Caco-2 (cell line): ENCODE measurements at regions not wholly inside any gene's neighbourhood (a gene's known extent, or its start where the extent isn't known, plus 50 kb on each side); places are given as distances from the start of the nearest gene placed in this dataset.

Source experiments
- BruUV-seq: library from RNA; stranded (reverse); fragments of 400-500 nt; replicated peaks from 2 replicates; lab custom pipeline; 2021; lab: Mats Ljungman, UMichigan
- CTCF ChIA-PET: fragments of 300-600 bp; sonication (Branson Sonifier 250); formaldehyde crosslinking; loops from one replicate; lab custom pipeline; 2022; ENCODE audit warnings: antibody characterized with exemption; lab: Charles Lee
- POLR2A ChIA-PET: fragments of 300-600 bp; sonication (Branson Sonifier 250); formaldehyde crosslinking; loops from one replicate; lab custom pipeline; 2022; ENCODE audit warnings: antibody characterized with exemption; lab: Charles Lee
- DNase-seq, 2 experiments: peaks; one replicate each; pipeline versions ENCODE4 v3.0.0 to v3.0.0-alpha.2; 2020 to 2022
- H3K27me3 ChIP-seq: replicated peaks from 2 replicates; pipeline ENCODE4 v1.6.0; 2011; ENCODE audit warnings: low read length; ENCODE audit not compliant: control insufficient read depth, insufficient read depth
- H3K36me3 ChIP-seq: 2 replicates; pipeline ENCODE4 v1.5.1; 2011; ENCODE audit warnings: low read length; ENCODE audit not compliant: control insufficient read depth, insufficient read depth
- H3K4me1 ChIP-seq: fragments of 250-450 bp; sonication (Bioruptor Pico); 2 replicates; pipeline ENCODE4 v1.5.1; 2020; ENCODE audit warnings: mild to moderate bottlenecking
- H3K4me3 ChIP-seq: 2 replicates; pipeline ENCODE4 v1.5.1; 2011; ENCODE audit warnings: low read depth, mild to moderate bottlenecking, control low read depth, low read length
- H3K9me3 ChIP-seq: fragments of 250-450 bp; sonication (Bioruptor Pico); 2 replicates; pipeline ENCODE4 v1.5.1; 2020; ENCODE audit warnings: mild to moderate bottlenecking, moderate library complexity
- H3K27ac Mint-ChIP-seq: one replicate; pipeline ENCODE4 v1.8.0; 2022; ENCODE audit warnings: mixed read lengths; ENCODE audit not compliant: unreplicated experiment
- H3K27me3 Mint-ChIP-seq: one replicate; pipeline ENCODE4 v1.8.0; 2022; ENCODE audit warnings: mixed read lengths; ENCODE audit not compliant: insufficient read depth, unreplicated experiment
- H3K36me3 Mint-ChIP-seq: one replicate; pipeline ENCODE4 v1.8.0; 2022; ENCODE audit warnings: mild to moderate bottlenecking, mixed read lengths; ENCODE audit not compliant: insufficient read depth, unreplicated experiment
- H3K4me1 Mint-ChIP-seq: one replicate; pipeline ENCODE4 v1.8.0; 2022; ENCODE audit warnings: low read depth, mixed read lengths; ENCODE audit not compliant: unreplicated experiment
- H3K4me3 Mint-ChIP-seq: one replicate; pipeline ENCODE4 v1.8.0; 2022; ENCODE audit warnings: mild to moderate bottlenecking, moderate library complexity, mixed read lengths; ENCODE audit not compliant: unreplicated experiment
- H3K9me3 Mint-ChIP-seq: one replicate; pipeline ENCODE4 v1.8.0; 2022; ENCODE audit warnings: mixed read lengths; ENCODE audit not compliant: unreplicated experiment
- CTCF ChIP-seq, 2 experiments: fragments of 200-600 bp in 1 of 2; IDR thresholded peaks; 1 replicate in 1 of 2; 2 replicates in 1 of 2; pipeline versions ENCODE4 v1.5.1 to v1.8.0; 2011 to 2022; ENCODE audit warnings: antibody characterized with exemption in 1 of 2, control low read depth in 1 of 2, inconsistent platforms in 1 of 2, low read depth in 1 of 2, low read length in 1 of 2, mild to moderate bottlenecking in 1 of 2, moderate library complexity in 1 of 2; ENCODE audit not compliant: insufficient read depth in 1 of 2, severe bottlenecking in 1 of 2, unreplicated experiment in 1 of 2
- intact Hi-C: fragments of 100-400 bp; cut with micrococcal nuclease; formaldehyde crosslinking; loops from one replicate; pipeline ENCODE4 v1.10.0; 2022; ENCODE audit not compliant: unreplicated experiment

DNA sequence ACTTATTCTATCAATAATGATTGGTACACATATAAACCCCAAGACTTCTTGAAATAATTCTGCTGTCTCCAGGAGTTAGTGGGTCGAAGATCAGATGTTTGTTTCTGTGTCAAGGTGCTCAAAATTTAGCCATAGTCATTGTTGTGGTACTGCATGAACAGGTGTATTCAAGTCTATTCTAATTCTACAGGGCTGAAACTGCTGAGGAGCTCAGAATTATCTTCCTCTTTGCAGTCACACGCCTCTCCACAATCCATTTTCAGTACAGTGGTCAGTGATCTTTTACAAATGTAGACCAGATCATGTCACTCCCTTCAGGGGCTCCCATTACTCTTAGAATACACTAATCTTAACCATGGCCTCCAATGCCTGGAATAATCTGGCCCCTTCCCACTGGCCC, 527.5 kb downstream of the NTRK3 start:
- Mint-ChIP-seq H3K27me3 (peaks cover 8% of the 10 kb centered on the region), H3K9me3 (no peaks in the 10 kb centered on the region), H3K4me3 (no peak overlapping the region), H3K4me1 (no peaks in the 10 kb centered on the region), H3K27ac (no peak overlapping the region), H3K36me3 (no peaks in the 10 kb centered on the region)
- Histone ChIP-seq H3K36me3 (no peaks in the 10 kb centered on the region), H3K4me1 (no peaks in the 10 kb centered on the region), H3K27me3 (no peaks in the 10 kb centered on the region), H3K4me3 (no peak overlapping the region), H3K9me3 (no peaks in the 10 kb centered on the region)
- intact Hi-C loops: no loop called here
- TF ChIP-seq CTCF (IDR thresholded peaks at IDR 0.05; ENCODE audit: insufficient read depth in 1 of 2, low read depth in 1 of 2, low read length in 1 of 2, severe bottlenecking in 1 of 2, unreplicated experiment in 1 of 2): no peak
- ChIA-PET POLR2A (no interaction called here), CTCF (no interaction called here)
- DNase-seq: no peak
- BruUV-seq: no TSS peak

- Mint-ChIP-seq H3K27ac (no peak overlapping the region), H3K36me3 (no peaks in the 10 kb centered on the region), H3K4me1 (no peaks in the 10 kb centered on the region), H3K9me3 (no peaks in the 10 kb centered on the region), H3K27me3 (peaks cover 3% of the 10 kb centered on the region), H3K4me3 (no peak overlapping the region)
- Histone ChIP-seq H3K27me3 (no peaks in the 10 kb centered on the region; the same call in 1 of the 2 replicates), H3K9me3 (no peaks in the 10 kb centered on the region), H3K4me3 (no peak overlapping the region), H3K4me1 (no peaks in the 10 kb centered on the region), H3K36me3 (no peaks in the 10 kb centered on the region)
- ChIA-PET CTCF (no interaction called here), POLR2A (no interaction called here)
- BruUV-seq: no TSS peak
- no peak for TF ChIP-seq CTCF (IDR thresholded peaks at IDR 0.05; ENCODE audit: insufficient read depth in 1 of 2, low read depth in 1 of 2, low read length in 1 of 2, severe bottlenecking in 1 of 2, unreplicated experiment in 1 of 2)
- intact Hi-C loops: no loop called here
- DNase-seq: no peak
These were observed 529.5 kb downstream of the NTRK3 start for GRCh38 chr15:87727073-87727472.

- H3K36me3 Mint-ChIP-seq: no peaks in the 10 kb centered on the region
- no peak for TF ChIP-seq CTCF (IDR thresholded peaks at IDR 0.05; ENCODE audit: insufficient read depth in 1 of 2, low read depth in 1 of 2, low read length in 1 of 2, severe bottlenecking in 1 of 2, unreplicated experiment in 1 of 2)
These were observed 532.2 kb downstream of the NTRK3 start for GRCh38 chr15:87724330-87724729.

More at GRCh38 chr15:87724330-87724729, 532.2 kb downstream of the NTRK3 start:
- intact Hi-C loops: no loop called here
- ChIA-PET POLR2A (no interaction called here), CTCF (no interaction called here)
- DNase-seq: no peak
- Mint-ChIP-seq H3K27ac (no peak overlapping the region), H3K4me1 (no peaks in the 10 kb centered on the region), H3K4me3 (no peak overlapping the region), H3K9me3 (no peaks in the 10 kb centered on the region), H3K27me3 (peaks cover 8% of the 10 kb centered on the region)
- Histone ChIP-seq H3K4me3 (no peak overlapping the region), H3K27me3 (no peaks in the 10 kb centered on the region; the same call in 1 of the 2 replicates), H3K9me3 (no peaks in the 10 kb centered on the region), H3K36me3 (no peaks in the 10 kb centered on the region), H3K4me1 (no peaks in the 10 kb centered on the region)
- no TSS peak for BruUV-seq
